ENCODE measurements at regions not wholly inside any gene's neighbourhood (a gene's known extent, or its start where the extent isn't known, plus 50 kb on each side); places are given as distances from the start of the nearest gene placed in this dataset.

- TF ChIP-seq, protein P1, sequence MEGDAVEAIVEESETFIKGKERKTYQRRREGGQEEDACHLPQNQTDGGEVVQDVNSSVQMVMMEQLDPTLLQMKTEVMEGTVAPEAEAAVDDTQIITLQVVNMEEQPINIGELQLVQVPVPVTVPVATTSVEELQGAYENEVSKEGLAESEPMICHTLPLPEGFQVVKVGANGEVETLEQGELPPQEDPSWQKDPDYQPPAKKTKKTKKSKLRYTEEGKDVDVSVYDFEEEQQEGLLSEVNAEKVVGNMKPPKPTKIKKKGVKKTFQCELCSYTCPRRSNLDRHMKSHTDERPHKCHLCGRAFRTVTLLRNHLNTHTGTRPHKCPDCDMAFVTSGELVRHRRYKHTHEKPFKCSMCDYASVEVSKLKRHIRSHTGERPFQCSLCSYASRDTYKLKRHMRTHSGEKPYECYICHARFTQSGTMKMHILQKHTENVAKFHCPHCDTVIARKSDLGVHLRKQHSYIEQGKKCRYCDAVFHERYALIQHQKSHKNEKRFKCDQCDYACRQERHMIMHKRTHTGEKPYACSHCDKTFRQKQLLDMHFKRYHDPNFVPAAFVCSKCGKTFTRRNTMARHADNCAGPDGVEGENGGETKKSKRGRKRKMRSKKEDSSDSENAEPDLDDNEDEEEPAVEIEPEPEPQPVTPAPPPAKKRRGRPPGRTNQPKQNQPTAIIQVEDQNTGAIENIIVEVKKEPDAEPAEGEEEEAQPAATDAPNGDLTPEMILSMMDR (IDR thresholded peaks at IDR 0.05): no peak
- TF ChIP-seq POLR2A (IDR thresholded peaks at IDR 0.05): no peak
These were observed 483.9 kb downstream of the PTPRC start for GRCh38 chr1:199122532-199123311.
